GM20431 (cell line): ENCODE measurements at regions not wholly inside any gene's neighbourhood (a gene's known extent, or its start where the extent isn't known, plus 50 kb on each side); places are given as distances from the start of the nearest gene placed in this dataset.
"Not testable (repeated sequence)": the region's sequence is repeated elsewhere in the genome, so short reads cannot be mapped to it uniquely, and the experiment has no call there.

ENCODE experiments used
- in situ Hi-C: fragments of 300-500 bp; cut with MseI, MboI; formaldehyde crosslinking; loops from one replicate; pipeline ENCODE4 v1.15.0; 2020; ENCODE audit warnings: low sequenced_read_pairs; ENCODE audit not compliant: unreplicated experiment

DNA sequence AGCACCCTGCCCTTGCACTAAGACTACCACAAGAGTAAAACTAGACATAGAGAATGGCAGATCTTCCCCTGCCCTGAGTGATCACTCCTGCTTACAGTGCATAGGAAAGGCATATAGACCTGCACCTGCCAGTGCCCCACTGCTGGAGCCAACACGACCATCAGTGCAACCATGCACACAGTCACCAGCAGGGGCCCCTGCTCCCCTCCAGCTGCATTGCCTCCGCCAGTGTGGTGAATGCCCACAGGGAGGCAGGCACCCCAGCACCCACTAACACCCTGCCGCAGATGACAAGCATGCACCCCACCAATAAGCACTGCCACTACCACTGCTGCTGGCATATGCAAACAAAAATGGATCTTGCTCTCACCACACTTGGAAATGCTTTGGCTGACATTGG lies 478.8 kb downstream of the ADCYAP1 start:
- in situ Hi-C loops = no loop called here

DNA sequence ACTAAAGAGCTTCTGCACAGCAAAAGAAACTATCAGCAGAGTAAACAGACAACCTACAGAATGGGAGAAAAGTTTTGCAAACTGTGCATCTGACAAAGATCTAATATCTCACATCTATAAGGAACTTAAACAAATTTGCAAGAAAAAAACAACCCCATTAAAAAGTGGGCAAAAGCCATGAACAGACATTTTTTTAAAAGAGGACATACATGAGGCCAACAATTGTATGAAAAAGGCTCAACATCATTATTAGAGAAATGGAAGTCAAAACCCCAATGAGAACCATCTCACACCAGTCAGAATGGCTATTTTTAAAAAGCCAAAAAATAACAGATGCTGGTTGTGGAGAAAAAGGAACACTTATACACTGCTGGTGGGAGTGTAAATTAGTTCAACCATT lies 483.8 kb downstream of the ADCYAP1 start:
- in situ Hi-C loops = not testable (repeated sequence)

DNA sequence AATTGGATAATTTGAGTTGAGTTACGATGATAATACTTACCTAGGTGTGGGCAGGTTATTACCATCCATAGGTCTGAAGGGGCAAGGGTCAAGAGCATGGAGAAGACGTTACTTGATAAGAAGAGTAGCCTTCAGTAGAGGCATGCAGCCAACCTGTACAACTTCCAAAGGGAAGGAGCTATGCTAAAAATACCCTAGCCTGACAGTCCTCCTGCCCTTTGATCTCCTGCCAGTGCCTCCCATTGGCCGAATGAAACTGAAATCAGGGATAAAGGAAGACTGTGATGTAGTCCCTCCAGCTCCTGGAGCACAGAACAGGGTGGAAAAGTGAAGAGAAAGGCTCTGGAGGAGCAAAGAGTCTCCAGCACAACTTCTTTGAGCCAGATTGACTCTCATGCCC lies 487.4 kb downstream of the ADCYAP1 start:
- in situ Hi-C loops = no loop called here

DNA sequence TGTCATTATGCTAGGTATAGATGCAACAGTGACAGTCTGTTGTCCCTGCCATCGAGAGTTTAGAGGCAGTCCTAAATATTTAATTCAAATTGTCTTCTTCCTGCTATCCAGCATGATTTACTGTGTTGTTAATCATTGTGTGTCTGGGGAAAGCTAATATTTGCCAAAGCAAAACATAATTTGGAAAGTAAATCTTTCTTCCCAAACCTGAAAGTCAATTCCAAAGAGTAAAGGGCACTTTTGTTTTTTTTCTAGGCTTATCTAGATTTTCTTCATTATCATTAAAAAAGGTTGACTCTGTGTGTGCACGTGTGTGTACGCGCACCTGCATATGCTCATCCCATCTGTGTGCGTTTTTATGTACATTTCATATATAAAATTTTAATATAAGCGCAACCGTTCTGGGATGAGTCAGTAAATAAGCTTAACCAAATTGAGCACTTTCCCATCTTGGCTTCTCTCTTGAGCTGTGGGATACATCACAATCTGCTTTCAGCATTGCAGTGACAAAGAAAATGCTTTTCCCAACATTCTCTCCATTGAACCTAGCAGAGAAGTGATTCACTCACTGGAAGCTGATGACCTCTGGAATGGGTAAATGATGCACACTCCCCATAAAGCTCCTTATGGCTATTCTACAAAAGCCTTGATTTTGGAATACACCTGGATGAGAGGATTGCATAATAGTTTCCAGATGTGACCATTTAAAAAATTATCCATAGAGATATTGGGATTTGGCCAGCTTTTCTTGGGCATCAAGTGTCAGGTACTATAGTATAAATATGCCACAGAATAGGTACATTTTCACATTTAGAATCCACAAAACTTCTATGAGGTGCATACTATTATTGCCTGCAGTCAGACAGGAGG lies 488.4 kb downstream of the ADCYAP1 start:
- in situ Hi-C loops = no loop called here

DNA sequence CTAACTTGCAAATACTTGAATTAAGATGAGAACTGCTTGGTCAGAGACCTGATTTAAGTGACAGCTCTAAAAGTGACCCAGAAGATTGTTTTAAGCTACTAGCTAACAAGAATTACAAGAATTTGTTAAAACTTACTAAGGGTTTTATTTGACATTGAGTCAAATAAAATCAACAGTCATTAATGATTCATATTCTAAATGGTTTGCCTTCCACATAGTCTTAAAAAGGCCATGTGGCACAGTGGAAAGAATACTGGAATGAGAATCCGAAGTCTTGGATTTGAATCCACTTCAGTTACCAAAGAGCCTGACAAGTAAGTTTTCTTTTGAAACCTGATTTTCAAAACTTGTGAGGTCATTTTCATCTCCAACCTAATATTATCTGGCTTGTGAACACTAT lies 489.3 kb downstream of the ADCYAP1 start:
- in situ Hi-C loops = no loop called here

DNA sequence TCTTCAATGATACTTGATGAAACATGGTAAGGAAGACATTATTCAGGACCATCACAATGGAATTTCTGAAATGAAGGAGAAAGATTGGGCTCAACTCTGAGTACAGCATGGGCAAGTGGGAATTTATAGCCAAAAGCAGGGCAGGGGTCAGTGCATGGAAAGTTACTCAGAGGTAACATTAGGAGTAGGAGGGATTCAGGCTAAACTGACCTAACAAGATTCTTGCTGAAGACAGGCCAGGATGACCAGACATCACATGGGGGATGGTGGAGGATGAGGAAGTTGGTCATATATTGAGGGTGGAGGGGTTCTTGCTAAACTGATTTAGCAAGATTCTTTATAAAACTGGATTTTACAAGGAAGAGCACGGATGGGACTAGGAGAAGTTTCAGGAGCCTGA lies 489.8 kb downstream of the ADCYAP1 start:
- in situ Hi-C loops = no loop called here

DNA sequence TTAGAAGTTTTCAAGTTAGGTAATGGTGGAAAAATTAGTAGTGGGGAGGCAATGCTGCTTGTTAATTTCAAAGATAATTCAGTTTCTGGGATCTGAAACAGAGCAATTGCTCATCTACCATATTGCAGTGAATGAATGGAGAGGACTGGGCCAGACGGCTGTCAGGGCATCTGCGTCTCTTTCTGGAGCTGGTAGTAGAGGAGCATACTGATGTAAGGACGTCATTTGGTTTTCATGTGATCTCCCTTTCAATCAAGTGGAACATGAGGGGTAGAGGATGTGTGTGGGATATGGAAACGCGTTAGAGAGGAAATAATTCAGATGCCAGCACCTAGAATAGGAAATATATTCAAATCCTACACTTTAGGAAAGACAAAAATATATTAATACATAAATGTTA lies 490.3 kb downstream of the ADCYAP1 start:
- in situ Hi-C loops = no loop called here

DNA sequence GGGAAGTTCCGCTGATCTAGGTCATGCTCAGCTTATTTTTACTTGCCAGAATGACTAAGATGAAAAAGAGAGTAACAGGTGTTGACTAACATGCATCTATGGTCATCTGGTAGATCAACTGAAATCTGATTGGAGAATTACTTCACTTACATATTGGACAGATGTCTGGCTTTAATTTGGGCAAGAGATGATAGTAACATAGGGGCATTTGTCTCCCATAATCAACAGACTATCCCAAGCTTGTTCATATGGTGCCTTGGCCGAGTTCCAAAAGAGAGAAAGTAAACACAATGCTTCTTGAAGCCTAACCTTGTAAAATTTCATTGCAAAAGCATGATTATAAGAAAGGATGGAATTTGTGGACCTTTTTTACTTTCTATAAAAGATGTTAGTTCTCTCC lies 503.7 kb downstream of the ADCYAP1 start:
- in situ Hi-C loops = no loop called here

DNA sequence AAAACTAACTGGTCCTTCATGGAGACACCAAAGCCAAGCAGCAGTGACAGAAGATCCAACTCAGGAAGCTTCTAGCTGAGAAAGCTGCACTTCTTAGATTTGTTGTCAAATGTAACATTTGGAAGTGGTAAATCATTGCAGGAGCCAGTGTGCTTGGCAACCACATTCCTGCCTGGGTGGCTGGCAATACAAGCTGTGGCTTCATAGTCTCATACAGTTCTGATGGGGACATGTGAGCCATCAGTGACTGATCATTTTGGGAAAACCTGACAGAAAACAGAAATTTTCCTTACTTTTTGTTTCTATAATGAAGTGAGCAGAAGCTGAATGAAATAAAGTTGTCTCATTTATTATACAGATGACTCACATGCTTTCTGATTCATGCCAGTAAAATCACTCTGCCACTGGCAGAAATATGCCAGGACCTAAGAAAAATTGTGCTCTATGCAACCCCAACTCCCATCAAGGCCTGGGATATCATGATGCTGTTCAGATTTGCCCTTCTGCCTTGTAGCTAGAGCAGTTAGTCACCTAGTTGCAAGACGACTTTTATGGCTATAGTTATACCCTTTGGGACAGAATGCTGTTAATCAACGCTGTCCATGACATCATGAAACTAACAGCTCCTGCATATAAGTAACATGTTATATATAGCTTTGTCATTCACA lies 508.1 kb downstream of the ADCYAP1 start:
- in situ Hi-C loops = no loop called here

DNA sequence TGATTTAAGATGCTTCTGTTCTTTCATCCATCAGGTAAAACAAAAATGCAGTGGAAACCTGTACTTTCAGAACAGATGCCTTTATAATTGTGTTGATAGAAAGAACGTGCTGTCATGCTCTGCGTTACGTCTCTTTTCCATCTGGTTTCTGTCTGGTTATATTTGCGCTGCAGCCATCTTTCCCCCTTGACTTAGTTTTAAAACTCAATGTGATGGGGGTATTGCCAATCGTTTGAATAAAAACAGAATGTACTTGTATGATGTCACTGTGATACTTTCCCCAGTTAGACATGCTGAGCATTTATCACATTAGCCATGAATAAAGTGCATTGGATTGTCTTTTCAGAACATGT lies 508.6 kb downstream of the ADCYAP1 start:
- in situ Hi-C loops = no loop called here

DNA sequence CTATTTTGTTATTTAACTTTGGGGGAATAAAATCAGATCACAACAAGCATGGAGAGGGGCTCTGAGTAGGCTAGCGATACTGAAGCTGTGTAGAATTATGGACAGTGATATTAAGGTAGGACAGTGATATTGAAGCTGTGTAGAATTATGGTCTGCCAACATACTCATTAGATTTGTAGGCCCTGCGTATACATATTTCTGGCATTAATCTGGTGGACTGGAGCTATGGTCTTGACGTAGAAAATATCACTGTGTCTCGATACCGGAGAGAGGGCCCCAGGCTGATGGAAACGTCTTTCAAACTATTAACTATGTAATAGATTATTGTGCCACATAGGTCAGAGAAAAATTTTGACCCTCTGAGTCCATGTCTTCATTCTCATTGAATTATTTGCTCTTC lies 511.4 kb downstream of the ADCYAP1 start:
- in situ Hi-C loops = no loop called here

DNA sequence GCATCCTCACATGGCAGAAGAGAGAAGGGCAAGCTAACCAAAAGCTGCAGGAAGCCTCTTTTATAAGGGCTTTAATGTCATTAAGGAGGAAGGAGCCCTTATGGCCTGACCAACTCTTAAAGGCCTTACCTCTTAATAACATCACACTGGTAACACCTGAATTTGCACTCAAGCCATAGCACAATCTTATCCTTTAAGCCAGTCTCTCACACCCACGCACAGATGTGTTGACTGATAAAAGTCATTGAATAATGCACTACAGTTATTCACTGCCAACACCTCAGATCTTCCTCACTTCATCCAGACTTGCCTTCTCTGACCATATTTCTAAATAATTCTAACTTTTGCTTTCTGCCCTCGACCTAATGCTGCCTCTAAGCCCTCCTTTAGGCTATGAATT lies 516.8 kb downstream of the ADCYAP1 start:
- in situ Hi-C loops = no loop called here

DNA sequence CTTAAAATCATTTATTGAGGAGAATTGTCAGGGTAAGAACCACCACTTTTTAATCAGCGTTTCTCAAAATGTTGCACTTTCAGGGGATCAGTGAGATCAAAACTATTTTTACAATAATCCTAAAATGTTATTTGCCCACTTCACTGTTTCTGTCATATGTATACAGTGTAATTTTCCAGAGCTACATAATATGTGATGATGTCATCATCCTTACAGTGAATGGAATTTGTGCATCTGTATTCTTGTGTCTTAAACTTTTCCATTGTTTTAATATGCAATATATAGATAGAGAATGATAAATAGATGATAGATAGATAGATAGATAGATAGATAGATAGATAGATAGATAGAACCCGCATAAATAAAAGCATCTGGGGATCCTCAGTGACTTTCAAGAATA lies 518.0 kb downstream of the ADCYAP1 start:
- in situ Hi-C loops = no loop called here

DNA sequence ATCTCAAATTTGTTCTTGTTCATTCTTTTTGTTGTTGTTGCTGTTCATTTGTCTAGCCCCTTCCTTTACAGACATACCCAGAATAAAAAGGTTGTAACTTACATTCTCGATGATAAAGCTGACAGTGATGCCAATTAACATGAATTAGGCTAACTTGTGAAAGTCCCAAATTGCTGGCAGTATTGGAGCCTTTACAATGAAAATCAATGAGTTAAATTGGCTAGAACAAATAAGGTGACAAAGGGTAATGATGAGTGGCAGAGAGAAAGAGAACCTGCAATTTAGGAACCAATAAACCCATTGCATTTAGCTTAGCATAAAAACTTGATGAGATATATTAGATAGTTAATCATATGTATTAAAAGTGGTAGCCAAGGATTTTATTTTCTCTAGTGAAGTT lies 521.0 kb downstream of the ADCYAP1 start:
- in situ Hi-C loops = no loop called here

DNA sequence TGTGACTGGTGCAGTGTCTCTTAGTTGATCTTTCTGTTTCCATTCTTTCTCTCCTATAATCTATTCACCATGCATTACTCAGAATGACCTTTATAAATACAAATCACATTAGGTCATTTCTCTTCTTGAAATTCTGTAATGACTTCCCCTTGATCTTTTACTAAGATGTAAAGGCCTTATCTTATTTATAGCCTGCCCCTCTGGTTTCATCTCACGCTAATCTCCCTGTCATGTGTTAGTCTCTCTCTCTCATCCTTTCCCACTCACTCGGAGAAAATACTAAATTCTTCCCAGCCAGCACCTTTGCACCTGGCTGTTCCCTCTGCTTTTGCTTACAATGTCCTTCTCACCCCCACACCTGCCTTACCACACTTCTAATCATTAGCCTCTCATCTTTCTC lies 530.8 kb downstream of the ADCYAP1 start:
- in situ Hi-C loops = no loop called here

DNA sequence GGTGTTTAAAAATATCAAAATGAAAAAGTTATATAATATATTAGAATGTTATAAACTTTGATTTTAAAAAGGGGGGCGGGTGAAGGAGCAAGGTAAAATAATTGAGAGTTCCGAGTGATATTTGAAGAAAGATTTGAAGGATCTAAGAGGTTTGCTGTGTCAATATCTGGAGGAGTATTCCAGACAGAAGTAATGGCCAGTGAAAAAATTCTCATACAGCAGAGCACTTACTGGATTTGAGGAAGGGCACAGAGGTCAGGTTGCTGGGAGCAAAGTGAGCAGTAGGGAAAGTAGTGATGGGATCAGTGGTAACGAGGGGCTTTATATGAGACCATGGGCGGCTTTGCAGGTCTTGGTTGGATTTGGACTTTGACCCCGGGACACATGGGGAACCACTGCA lies 531.5 kb downstream of the ADCYAP1 start:
- in situ Hi-C loops = no loop called here

DNA sequence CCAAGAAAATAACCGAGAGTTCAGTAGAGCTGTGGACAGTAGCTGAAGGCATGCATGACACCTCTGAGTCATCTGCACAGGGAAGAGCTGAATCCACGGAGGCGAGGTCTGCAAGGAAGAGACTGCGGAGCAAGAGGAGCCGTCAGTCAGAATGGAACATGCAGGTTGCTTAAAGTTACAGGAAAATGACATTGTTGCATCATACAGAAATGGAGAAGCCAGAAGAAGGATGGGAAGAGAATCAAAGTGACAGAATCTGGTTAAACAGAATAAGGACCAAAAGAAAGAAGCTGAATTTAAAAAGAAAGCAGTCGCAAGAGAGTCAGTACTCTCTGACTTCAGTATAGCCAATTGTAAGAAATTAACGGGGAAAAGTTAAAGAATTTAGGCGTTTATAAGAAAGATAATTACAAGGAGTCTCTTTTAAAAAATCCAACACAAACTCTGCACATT lies 533.8 kb downstream of the ADCYAP1 start:
- in situ Hi-C loops = no loop called here

DNA sequence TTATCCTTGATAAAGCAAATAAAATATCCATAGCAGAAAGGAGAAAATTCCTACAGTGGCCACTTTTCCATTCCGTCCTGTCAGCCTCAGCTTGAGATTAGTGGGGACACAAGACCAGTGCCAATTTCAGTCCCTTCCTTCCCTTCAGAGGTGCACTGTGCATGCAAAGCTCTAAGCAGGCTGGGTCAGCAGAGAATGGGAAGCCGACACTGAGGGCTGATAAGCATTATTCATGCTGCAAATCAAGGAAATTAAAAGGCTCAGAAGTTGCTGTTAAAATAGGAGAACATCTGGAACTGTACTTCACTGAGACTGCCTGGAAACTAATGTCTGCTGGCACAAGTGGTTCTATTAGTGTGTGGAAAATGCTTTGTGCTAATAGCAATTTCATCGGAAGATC lies 534.3 kb downstream of the ADCYAP1 start:
- in situ Hi-C loops = no loop called here

DNA sequence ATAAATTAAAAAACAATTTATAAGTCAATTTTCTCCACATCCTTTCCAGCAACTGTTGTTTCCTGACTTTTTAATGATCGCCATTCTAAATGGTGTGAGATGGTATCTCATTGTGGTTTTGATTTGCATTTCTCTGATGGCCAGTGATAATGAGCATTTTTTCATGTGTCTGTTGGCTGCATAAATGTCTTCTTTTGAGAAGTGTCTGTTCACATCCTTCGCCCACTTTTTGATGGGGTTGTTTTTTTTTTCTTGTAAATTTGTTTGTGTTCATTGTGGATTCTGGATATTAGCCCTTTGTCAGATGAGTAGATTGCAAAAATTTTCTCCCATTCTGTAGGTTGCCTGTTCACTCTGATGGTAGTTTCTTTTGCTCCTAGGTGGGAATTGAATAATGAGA lies 539.4 kb downstream of the ADCYAP1 start:
- in situ Hi-C loops = not testable (repeated sequence)

DNA sequence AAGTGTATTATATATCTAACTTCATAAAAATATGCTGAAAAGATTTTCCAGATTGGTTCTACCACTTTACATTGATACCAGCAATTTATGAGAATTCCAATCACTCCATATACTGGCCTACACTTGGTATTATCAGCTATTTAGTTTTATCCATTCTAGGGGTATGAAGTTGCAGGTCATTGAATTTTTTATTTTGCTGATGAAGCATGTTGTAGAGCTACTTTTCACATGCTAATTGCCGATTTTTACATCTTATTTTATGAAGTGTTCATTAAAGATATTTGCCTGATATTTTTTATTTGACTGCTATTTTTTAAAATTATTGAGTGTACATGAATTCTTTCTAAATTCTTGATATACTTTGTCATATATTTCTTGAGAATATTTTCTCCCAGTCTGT lies 542.1 kb downstream of the ADCYAP1 start:
- in situ Hi-C loops = no loop called here

DNA sequence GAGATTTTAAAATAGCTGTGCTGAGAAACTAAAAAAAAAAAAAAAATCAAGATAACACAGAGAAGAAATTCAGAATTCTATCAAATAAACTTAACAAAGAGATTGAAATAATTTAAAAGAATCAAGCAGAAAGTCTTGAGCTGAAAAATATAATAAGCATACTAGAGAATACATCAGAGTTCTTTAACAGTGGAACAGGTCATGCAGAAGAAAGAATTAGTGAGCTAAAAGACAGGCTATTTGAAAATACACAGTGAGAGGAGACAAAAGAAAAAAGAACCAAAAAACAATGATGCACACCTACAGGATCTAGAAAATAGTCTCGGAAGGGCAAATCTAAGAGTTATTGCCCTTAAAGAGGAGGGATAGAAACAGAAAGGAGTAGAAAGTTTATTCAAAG lies 548.1 kb downstream of the ADCYAP1 start:
- in situ Hi-C loops = no loop called here

DNA sequence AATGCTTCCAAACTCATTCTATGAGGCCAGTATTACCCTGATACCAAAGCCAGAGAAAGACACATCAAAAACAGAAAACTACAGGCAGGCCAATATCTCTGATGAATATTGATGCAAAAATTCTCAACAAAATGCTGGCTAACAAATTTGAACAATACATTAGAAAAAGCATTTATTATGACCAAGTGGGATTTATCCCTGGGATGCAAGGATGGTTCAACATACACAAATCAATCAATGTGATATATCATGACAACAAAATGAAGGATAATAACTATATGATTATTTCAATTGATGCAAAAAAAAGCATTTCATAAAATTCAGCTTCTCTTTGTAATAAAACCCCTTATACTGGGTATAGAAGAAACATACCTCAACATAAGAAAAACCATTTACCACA lies 550.9 kb downstream of the ADCYAP1 start:
- in situ Hi-C loops = no loop called here
